ENCODE measurements at regions not wholly inside any gene's neighbourhood (a gene's known extent, or its start where the extent isn't known, plus 50 kb on each side); places are given as distances from the start of the nearest gene placed in this dataset.
"Not testable (repeated sequence)": the region's sequence is repeated elsewhere in the genome, so short reads cannot be mapped to it uniquely, and the experiment has no call there.

GRCh38 chr12:60235261-60235660 is 639.4 kb downstream of the SLC16A7 start:
- no peak overlapping the region for H3K9ac ChIP-seq (ENCODE audit: low read length)
- no peaks in the 10 kb centered on the region for H3K36me3 ChIP-seq (ENCODE audit: control insufficient read depth in 1 of 2, insufficient read depth in 2 of 2, low read depth in 1 of 2, low read length in 2 of 2)
- H3K18ac ChIP-seq (ENCODE audit: low read depth in 1 of 2, low read length in 2 of 2) = peak overlapping the region in 1 of 2 experiments; percentile 40
- H2BK5ac ChIP-seq (ENCODE audit: low read depth, low read length, poor library complexity, severe bottlenecking) = no peak overlapping the region
- no peak overlapping the region for H4K91ac ChIP-seq (ENCODE audit: low read length)
- peak overlapping the region; percentile 85 for H4K8ac ChIP-seq (ENCODE audit: low read length)
- DNase-seq = peak; percentile 14
- H3K27ac ChIP-seq (ENCODE audit: low read length, poor library complexity, severe bottlenecking) = no peak overlapping the region
- no peaks in the 10 kb centered on the region for H3K79me1 ChIP-seq (replicated peaks; ENCODE audit: low read length, poor library complexity, severe bottlenecking)
- H3K4ac ChIP-seq (ENCODE audit: low read depth in 1 of 2, low read length in 2 of 2) = peak overlapping the region in 1 of 2 experiments; percentile 41
- H2AK5ac ChIP-seq (ENCODE audit: low read length, severe bottlenecking) = no peak overlapping the region
- no peaks in the 10 kb centered on the region for H3K9me3 ChIP-seq (ENCODE audit: control insufficient read depth, low read length)
- no peak overlapping the region for H2BK120ac ChIP-seq (ENCODE audit: low read depth, low read length)
- peak overlapping the region; percentile 34 for H3K4me2 ChIP-seq (ENCODE audit: low read length, poor library complexity, severe bottlenecking)
- H3K27me3 ChIP-seq (ENCODE audit: control insufficient read depth in 1 of 2, insufficient read depth in 1 of 2, low read length in 2 of 2) = no peaks in the 10 kb centered on the region
- peaks cover 8% of the 10 kb centered on the region for H3K4me1 ChIP-seq (ENCODE audit: control insufficient read depth, insufficient read depth, low read depth, low read length)
- no peak overlapping the region for H3K23ac ChIP-seq (ENCODE audit: low read length in 2 of 2)
- WGBS = 66% methylated on average over 6 of the region's 6 CpGs
- no peak overlapping the region for H2AFZ ChIP-seq (ENCODE audit: low read depth, low read length)
- H3K14ac ChIP-seq (ENCODE audit: low read length in 2 of 2) = peak overlapping the region in 1 of 2 experiments; percentile 75
- H3K4me3 ChIP-seq (ENCODE audit: insufficient read depth in 1 of 2, low read depth in 1 of 2, low read length in 2 of 2) = no peak overlapping the region
- peak overlapping the region; percentile 11 to 63 for H2BK12ac ChIP-seq (ENCODE audit: low read length in 2 of 2)
- no peak overlapping the region for H2BK15ac ChIP-seq (ENCODE audit: low read depth, poor library complexity, severe bottlenecking)

DNA sequence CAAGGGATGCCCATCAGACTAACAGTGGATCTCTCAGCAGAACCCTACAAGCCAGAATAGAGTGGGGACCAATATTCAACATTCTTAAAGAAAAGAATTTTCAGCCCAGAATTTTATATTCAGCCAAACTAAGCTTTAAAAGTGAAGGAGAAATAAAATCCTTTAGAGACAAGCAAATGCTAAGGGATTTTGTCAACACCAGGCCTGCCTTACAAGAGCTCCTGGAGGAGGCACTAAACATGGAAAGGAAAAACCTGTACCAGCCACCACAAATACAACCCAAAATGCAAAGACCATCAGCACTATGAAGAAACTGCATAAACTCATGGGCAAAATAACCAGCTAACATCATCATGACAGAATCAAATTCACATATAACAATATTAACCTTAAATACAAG is 640.6 kb downstream of the SLC16A7 start:
- H3K9me3 ChIP-seq (ENCODE audit: control insufficient read depth, low read length); H3K4me3 ChIP-seq (ENCODE audit: insufficient read depth in 1 of 2, low read depth in 1 of 2, low read length in 2 of 2); H3K4ac ChIP-seq (ENCODE audit: low read depth in 1 of 2, low read length in 2 of 2); H3K4me2 ChIP-seq (ENCODE audit: low read length, poor library complexity, severe bottlenecking); H4K91ac ChIP-seq (ENCODE audit: low read length); H2AK5ac ChIP-seq (ENCODE audit: low read length, severe bottlenecking); H3K36me3 ChIP-seq (ENCODE audit: control insufficient read depth in 1 of 2, insufficient read depth in 2 of 2, low read depth in 1 of 2, low read length in 2 of 2); H3K23ac ChIP-seq (ENCODE audit: low read length in 2 of 2); H2BK5ac ChIP-seq (ENCODE audit: low read depth, low read length, poor library complexity, severe bottlenecking); H3K14ac ChIP-seq (ENCODE audit: low read length in 2 of 2); H2BK12ac ChIP-seq (ENCODE audit: low read length in 2 of 2); H3K27ac ChIP-seq (ENCODE audit: low read length, poor library complexity, severe bottlenecking); DNase-seq; H3K79me1 ChIP-seq (replicated peaks; ENCODE audit: low read length, poor library complexity, severe bottlenecking); H2BK15ac ChIP-seq (ENCODE audit: low read depth, poor library complexity, severe bottlenecking); H3K4me1 ChIP-seq (ENCODE audit: control insufficient read depth, insufficient read depth, low read depth, low read length); H2BK120ac ChIP-seq (ENCODE audit: low read depth, low read length); H3K9ac ChIP-seq (ENCODE audit: low read length); H2AFZ ChIP-seq (ENCODE audit: low read depth, low read length); H3K18ac ChIP-seq (ENCODE audit: low read depth in 1 of 2, low read length in 2 of 2); H4K8ac ChIP-seq (ENCODE audit: low read length); H3K27me3 ChIP-seq (ENCODE audit: control insufficient read depth in 1 of 2, insufficient read depth in 1 of 2, low read length in 2 of 2): not testable (repeated sequence)

GRCh38 chr12:60240891-60241290 is 645.1 kb downstream of the SLC16A7 start:
- Histone ChIP-seq H2BK12ac (ENCODE audit: low read length in 2 of 2) (no peak overlapping the region), H2AK5ac (ENCODE audit: low read length, severe bottlenecking) (no peak overlapping the region), H3K27me3 (ENCODE audit: control insufficient read depth in 1 of 2, insufficient read depth in 1 of 2, low read length in 2 of 2) (no peaks in the 10 kb centered on the region), H3K4me3 (ENCODE audit: insufficient read depth in 1 of 2, low read depth in 1 of 2, low read length in 2 of 2) (no peak overlapping the region), H3K4me2 (ENCODE audit: low read length, poor library complexity, severe bottlenecking) (no peak overlapping the region), H3K14ac (ENCODE audit: low read length in 2 of 2) (no peak overlapping the region), H3K79me1 (replicated peaks; ENCODE audit: low read length, poor library complexity, severe bottlenecking) (no peaks in the 10 kb centered on the region), H2BK5ac (ENCODE audit: low read depth, low read length, poor library complexity, severe bottlenecking) (no peak overlapping the region), H3K23ac (ENCODE audit: low read length in 2 of 2) (no peak overlapping the region), H3K4ac (ENCODE audit: low read depth in 1 of 2, low read length in 2 of 2) (no peak overlapping the region), H2BK120ac (ENCODE audit: low read depth, low read length) (no peak overlapping the region), H4K8ac (ENCODE audit: low read length) (no peak overlapping the region), H2BK15ac (ENCODE audit: low read depth, poor library complexity, severe bottlenecking) (no peak overlapping the region), H3K27ac (ENCODE audit: low read length, poor library complexity, severe bottlenecking) (no peak overlapping the region), H3K9me3 (ENCODE audit: control insufficient read depth, low read length) (no peaks in the 10 kb centered on the region), H3K9ac (ENCODE audit: low read length) (no peak overlapping the region), H3K18ac (ENCODE audit: low read depth in 1 of 2, low read length in 2 of 2) (no peak overlapping the region), H3K4me1 (ENCODE audit: control insufficient read depth, insufficient read depth, low read depth, low read length) (no peaks in the 10 kb centered on the region), H4K91ac (ENCODE audit: low read length) (no peak overlapping the region), H3K36me3 (ENCODE audit: control insufficient read depth in 1 of 2, insufficient read depth in 2 of 2, low read depth in 1 of 2, low read length in 2 of 2) (no peaks in the 10 kb centered on the region), H2AFZ (ENCODE audit: low read depth, low read length) (no peak overlapping the region)
- no peak for DNase-seq
- WGBS = 100% methylated on average over 1 of the region's 2 CpGs

GRCh38 chr12:60251091-60251490 is 655.3 kb downstream of the SLC16A7 start:
- H3K4me3 ChIP-seq (ENCODE audit: insufficient read depth in 1 of 2, low read depth in 1 of 2, low read length in 2 of 2) = no peak overlapping the region
- WGBS = 0% methylated on average over 1 of the region's 3 CpGs
- no peaks in the 10 kb centered on the region for H3K36me3 ChIP-seq (ENCODE audit: control insufficient read depth in 1 of 2, insufficient read depth in 2 of 2, low read depth in 1 of 2, low read length in 2 of 2)
- H3K4me2 ChIP-seq (ENCODE audit: low read length, poor library complexity, severe bottlenecking) = no peak overlapping the region
- no peak overlapping the region for H2BK120ac ChIP-seq (ENCODE audit: low read depth, low read length)
- H4K91ac ChIP-seq (ENCODE audit: low read length) = no peak overlapping the region
- H3K4me1 ChIP-seq (ENCODE audit: control insufficient read depth, insufficient read depth, low read depth, low read length) = no peaks in the 10 kb centered on the region
- H2AFZ ChIP-seq (ENCODE audit: low read depth, low read length) = no peak overlapping the region
- no peak overlapping the region for H2BK5ac ChIP-seq (ENCODE audit: low read depth, low read length, poor library complexity, severe bottlenecking)
- no peaks in the 10 kb centered on the region for H3K27me3 ChIP-seq (ENCODE audit: control insufficient read depth in 1 of 2, insufficient read depth in 1 of 2, low read length in 2 of 2)
- H3K14ac ChIP-seq (ENCODE audit: low read length in 2 of 2) = no peak overlapping the region
- no peak overlapping the region for H2BK12ac ChIP-seq (ENCODE audit: low read length in 2 of 2)
- H2BK15ac ChIP-seq (ENCODE audit: low read depth, poor library complexity, severe bottlenecking) = no peak overlapping the region
- DNase-seq = no peak
- no peak overlapping the region for H2AK5ac ChIP-seq (ENCODE audit: low read length, severe bottlenecking)
- H3K9me3 ChIP-seq (ENCODE audit: control insufficient read depth, low read length) = no peaks in the 10 kb centered on the region
- H3K9ac ChIP-seq (ENCODE audit: low read length) = no peak overlapping the region
- H3K27ac ChIP-seq (ENCODE audit: low read length, poor library complexity, severe bottlenecking) = no peak overlapping the region
- H4K8ac ChIP-seq (ENCODE audit: low read length) = no peak overlapping the region
- H3K18ac ChIP-seq (ENCODE audit: low read depth in 1 of 2, low read length in 2 of 2) = no peak overlapping the region
- no peak overlapping the region for H3K23ac ChIP-seq (ENCODE audit: low read length in 2 of 2)
- no peak overlapping the region for H3K4ac ChIP-seq (ENCODE audit: low read depth in 1 of 2, low read length in 2 of 2)
- no peaks in the 10 kb centered on the region for H3K79me1 ChIP-seq (replicated peaks; ENCODE audit: low read length, poor library complexity, severe bottlenecking)

Data from mesenchymal stem cell (in vitro differentiated cells and primary cell).